MM.1S (cell line): ENCODE measurements at regions not wholly inside any gene's neighbourhood (a gene's known extent, or its start where the extent isn't known, plus 50 kb on each side); places are given as distances from the start of the nearest gene placed in this dataset.

Experiments
- DNase-seq: peaks from one replicate; pipeline ENCODE4 v3.0.0-alpha.2; 2015
- H2AFZ ChIP-seq: fragments of 300-600 bp; sonication (generic); 2 replicates; pipeline ENCODE4 v1.6.0; 2016; ENCODE audit warnings: antibody characterized with exemption, low read length
- H3F3A ChIP-seq: fragments of 300-600 bp; sonication (generic); 2 replicates; pipeline ENCODE4 v1.6.1; 2016; ENCODE audit warnings: mild to moderate bottlenecking, antibody characterized with exemption, low read length, moderate library complexity, mixed read lengths; ENCODE audit not compliant: insufficient read depth
- H3K27ac ChIP-seq: fragments of 300-600 bp; sonication (generic); 2 replicates; pipeline ENCODE4 v1.5.1; 2016; ENCODE audit warnings: mild to moderate bottlenecking, low read length
- H3K27me3 ChIP-seq: fragments of 300-600 bp; sonication (generic); replicated peaks from 2 replicates; pipeline ENCODE4 v1.6.0; 2016; ENCODE audit warnings: low read length; ENCODE audit not compliant: insufficient read depth
- H3K36me3 ChIP-seq: fragments of 300-600 bp; sonication (generic); replicated peaks from 2 replicates; pipeline ENCODE4 v1.6.1; 2016; ENCODE audit warnings: mild to moderate bottlenecking, low read length, mixed read lengths; ENCODE audit not compliant: insufficient read depth
- H3K4me1 ChIP-seq: fragments of 300-600 bp; sonication (generic); 2 replicates; pipeline ENCODE4 v1.6.1; 2016; ENCODE audit warnings: low read length, mixed read lengths
- H3K4me2 ChIP-seq: fragments of 300-600 bp; sonication (generic); 2 replicates; pipeline ENCODE4 v1.6.0; 2016; ENCODE audit warnings: low read depth, low read length
- H3K4me3 ChIP-seq: fragments of 300-600 bp; sonication (generic); 2 replicates; pipeline ENCODE4 v1.5.1; 2016; ENCODE audit warnings: low read length, mixed read lengths
- H3K79me2 ChIP-seq: fragments of 300-600 bp; sonication (generic); 2 replicates; pipeline ENCODE4 v1.6.1; 2016; ENCODE audit warnings: mixed run types, low read length, mixed read lengths
- H3K9ac ChIP-seq: fragments of 300-600 bp; sonication (generic); 2 replicates; pipeline ENCODE4 v1.6.1; 2016; ENCODE audit warnings: low read length, mixed read lengths
- H3K9me2 ChIP-seq: fragments of 300-600 bp; sonication (generic); replicated peaks from 2 replicates; pipeline ENCODE4 v1.6.1; 2016; ENCODE audit warnings: mild to moderate bottlenecking, low read length, mixed read lengths; ENCODE audit not compliant: insufficient read depth
- H3K9me3 ChIP-seq: fragments of 300-600 bp; sonication (generic); replicated peaks from 2 replicates; pipeline ENCODE4 v1.6.1; 2016; ENCODE audit warnings: mild to moderate bottlenecking, low read length, mixed read lengths; ENCODE audit not compliant: insufficient read depth
- H4K20me1 ChIP-seq: fragments of 300-600 bp; sonication (generic); 2 replicates; pipeline ENCODE4 v1.6.1; 2016; ENCODE audit warnings: mild to moderate bottlenecking, low read length, moderate library complexity, mixed read lengths; ENCODE audit not compliant: insufficient read depth
- CTCF ChIP-seq: fragments of 300-600 bp; sonication (generic); IDR thresholded peaks from 2 replicates; pipeline ENCODE4 v1.5.1; 2016; ENCODE audit warnings: antibody characterized with exemption, low read length, mixed read lengths
- EZH2 ChIP-seq: fragments of 300-600 bp; sonication (generic); optimal IDR thresholded peaks from 2 replicates; pipeline ENCODE3; 2017; ENCODE audit warnings: low read depth, mild to moderate bottlenecking, antibody characterized with exemption, low read length, mixed read lengths
- EZH2phosphoT487 ChIP-seq: fragments of 300-600 bp; sonication (generic); IDR thresholded peaks from 2 replicates; pipeline ENCODE4 v1.6.1; 2018; ENCODE audit warnings: antibody characterized with exemption, low read length

- Histone ChIP-seq H3K9me2 (no peaks in the 10 kb centered on the region), H3K9ac (no peak overlapping the region), H3K27me3 (no peaks in the 10 kb centered on the region), H3F3A (no peaks in the 10 kb centered on the region), H3K9me3 (no peaks in the 10 kb centered on the region), H3K4me2 (no peak overlapping the region), H3K36me3 (no peaks in the 10 kb centered on the region), H3K27ac (no peak overlapping the region), H3K4me3 (no peak overlapping the region), H4K20me1 (no peaks in the 10 kb centered on the region), H3K4me1 (no peaks in the 10 kb centered on the region), H3K79me2 (no peaks in the 10 kb centered on the region), H2AFZ (no peak overlapping the region)
- no peak for DNase-seq
- TF ChIP-seq EZH2 (no peak), EZH2phosphoT487 (no peak), CTCF (no peak)
Measured at GRCh38 chr10:108097258-108097657, 932.8 kb upstream of the SORCS1 start.

- no peak for DNase-seq
- H3K9ac ChIP-seq = no peak overlapping the region
- no peaks in the 10 kb centered on the region for H3K9me2 ChIP-seq
- H3K4me1 ChIP-seq = no peaks in the 10 kb centered on the region
- H3F3A ChIP-seq = no peaks in the 10 kb centered on the region
- no peaks in the 10 kb centered on the region for H3K9me3 ChIP-seq
- no peaks in the 10 kb centered on the region for H3K36me3 ChIP-seq
- H3K4me2 ChIP-seq = no peak overlapping the region
- TF ChIP-seq CTCF (no peak), EZH2phosphoT487 (no peak)
- H3K4me3 ChIP-seq = no peak overlapping the region
- no peaks in the 10 kb centered on the region for H3K27me3 ChIP-seq
- H3K79me2 ChIP-seq = no peaks in the 10 kb centered on the region
- no peak overlapping the region for H2AFZ ChIP-seq
- no peak overlapping the region for H3K27ac ChIP-seq
- H4K20me1 ChIP-seq = no peaks in the 10 kb centered on the region
Measured at GRCh38 chr10:108095932-108096925, 931.7 kb upstream of the SORCS1 start.

- H4K20me1 ChIP-seq = no peaks in the 10 kb centered on the region
- TF ChIP-seq EZH2 = no peak
- TF ChIP-seq CTCF = no peak
- TF ChIP-seq EZH2phosphoT487 = no peak
Measured at GRCh38 chr10:108090476-108091215, 926.1 kb upstream of the SORCS1 start.

More at GRCh38 chr10:108090476-108091215, 926.1 kb upstream of the SORCS1 start:
- Histone ChIP-seq H3F3A (no peaks in the 10 kb centered on the region), H3K9ac (no peak overlapping the region), H3K4me2 (no peak overlapping the region), H3K4me3 (no peak overlapping the region), H3K79me2 (no peaks in the 10 kb centered on the region), H3K36me3 (no peaks in the 10 kb centered on the region), H3K9me3 (no peaks in the 10 kb centered on the region), H3K27ac (no peak overlapping the region), H3K4me1 (no peaks in the 10 kb centered on the region), H2AFZ (no peak overlapping the region), H3K9me2 (no peaks in the 10 kb centered on the region), H3K27me3 (no peaks in the 10 kb centered on the region)
- no peak for DNase-seq
